ENCODE measurements at regions not wholly inside any gene's neighbourhood (a gene's known extent, or its start where the extent isn't known, plus 50 kb on each side); places are given as distances from the start of the nearest gene placed in this dataset.

- intact Hi-C loops (cut with micrococcal nuclease; ENCODE audit: unreplicated experiment), result no loop called here
- no TSS peak for BruUV-seq (replicated peaks)
- CTCF ChIA-PET, result no interaction called here
- ATAC-seq (no peak), DNase-seq (ENCODE audit: low read depth, low spot score) (no peak)
- Histone ChIP-seq H3K36me3 (ENCODE audit: control insufficient read depth, insufficient read depth, low read length) (no peaks in the 10 kb centered on the region), H3K4me3 (ENCODE audit: low read depth in 2 of 2, low read length in 2 of 2) (no peak overlapping the region), H3K4me1 (ENCODE audit: control insufficient read depth, insufficient read depth, low read length) (no peaks in the 10 kb centered on the region), H3K27ac (ENCODE audit: low read length) (no peak overlapping the region), H3K27me3 (ENCODE audit: control insufficient read depth, insufficient read depth, low read length) (no peaks in the 10 kb centered on the region), H3K9me3 (ENCODE audit: control insufficient read depth, insufficient read depth, low read depth, low read length) (no peaks in the 10 kb centered on the region)
- TF ChIP-seq REST (IDR thresholded peaks at IDR 0.05; ENCODE audit: insufficient read depth in 1 of 2, low read depth in 2 of 2, low read length in 1 of 2) (no peak), TCF7L2 (IDR thresholded peaks at IDR 0.05; ENCODE audit: low read depth, low read length) (no peak), SIN3A (IDR thresholded peaks at IDR 0.05; ENCODE audit: borderline replicate concordance, insufficient read depth, low read depth, low read length) (no peak), CTCF (IDR thresholded peaks at IDR 0.05) (no peak), POLR2AphosphoS5 (IDR thresholded peaks at IDR 0.05; ENCODE audit: low read depth, low read length) (no peak)
- in situ Hi-C loops (cut with HindIII; ENCODE audit: low pct_unique_long_range_greater_than_20kb, low sequenced_read_pairs), result no loop called here
- POLR2A ChIA-PET, result no interaction called here
Observed at GRCh38 chr19:20482721-20483120, 82.9 kb downstream of the ZNF737 start.

- Histone ChIP-seq H3K4me1 (ENCODE audit: control insufficient read depth, insufficient read depth, low read length) (no peaks in the 10 kb centered on the region), H3K9me3 (ENCODE audit: control insufficient read depth, insufficient read depth, low read depth, low read length) (no peaks in the 10 kb centered on the region), H3K27ac (ENCODE audit: low read length) (no peak overlapping the region), H3K36me3 (ENCODE audit: control insufficient read depth, insufficient read depth, low read length) (no peaks in the 10 kb centered on the region), H3K27me3 (ENCODE audit: control insufficient read depth, insufficient read depth, low read length) (no peaks in the 10 kb centered on the region), H3K4me3 (ENCODE audit: low read depth in 2 of 2, low read length in 2 of 2) (no peak overlapping the region)
- BruUV-seq (replicated peaks), result no TSS peak
- TF ChIP-seq CTCF (IDR thresholded peaks at IDR 0.05) (no peak), REST (IDR thresholded peaks at IDR 0.05; ENCODE audit: insufficient read depth in 1 of 2, low read depth in 2 of 2, low read length in 1 of 2) (no peak), POLR2AphosphoS5 (IDR thresholded peaks at IDR 0.05; ENCODE audit: low read depth, low read length) (no peak), TCF7L2 (IDR thresholded peaks at IDR 0.05; ENCODE audit: low read depth, low read length) (no peak), SIN3A (IDR thresholded peaks at IDR 0.05; ENCODE audit: borderline replicate concordance, insufficient read depth, low read depth, low read length) (no peak)
- ATAC-seq (no peak), DNase-seq (ENCODE audit: low read depth, low spot score) (no peak)
- intact Hi-C loops (cut with micrococcal nuclease; ENCODE audit: unreplicated experiment), result no loop called here
- ChIA-PET POLR2A (no interaction called here), CTCF (no interaction called here)
- in situ Hi-C loops (cut with HindIII; ENCODE audit: low pct_unique_long_range_greater_than_20kb, low sequenced_read_pairs), result no loop called here
Observed at GRCh38 chr19:20481736-20482135, 83.8 kb downstream of the ZNF737 start.
